ENCODE measurements at regions not wholly inside any gene's neighbourhood (a gene's known extent, or its start where the extent isn't known, plus 50 kb on each side); places are given as distances from the start of the nearest gene placed in this dataset.

DNA sequence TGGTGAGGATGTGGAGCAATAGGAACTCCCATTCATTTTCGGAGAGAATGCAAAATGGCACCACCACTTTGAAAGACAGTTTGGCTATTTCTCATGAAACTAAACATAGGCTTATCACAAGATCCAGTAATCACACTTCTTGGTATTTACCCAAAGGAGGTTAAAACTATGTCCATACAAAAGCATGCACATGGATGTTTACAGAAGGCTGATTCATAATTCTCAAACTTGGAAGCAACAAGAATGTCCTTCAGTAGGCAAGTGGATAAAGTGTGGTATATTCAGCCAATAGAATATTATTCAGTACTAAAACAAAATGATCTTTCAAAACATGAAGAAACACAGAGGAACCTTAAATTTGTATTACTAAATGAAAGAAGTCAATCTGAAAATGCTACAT, 440.6 kb downstream of the FBXO15 start:
- H3K27ac ChIP-seq = no peak overlapping the region
- H3K36me3 ChIP-seq = no peaks in the 10 kb centered on the region
- no peak for DNase-seq
- TF ChIP-seq, protein P1, sequence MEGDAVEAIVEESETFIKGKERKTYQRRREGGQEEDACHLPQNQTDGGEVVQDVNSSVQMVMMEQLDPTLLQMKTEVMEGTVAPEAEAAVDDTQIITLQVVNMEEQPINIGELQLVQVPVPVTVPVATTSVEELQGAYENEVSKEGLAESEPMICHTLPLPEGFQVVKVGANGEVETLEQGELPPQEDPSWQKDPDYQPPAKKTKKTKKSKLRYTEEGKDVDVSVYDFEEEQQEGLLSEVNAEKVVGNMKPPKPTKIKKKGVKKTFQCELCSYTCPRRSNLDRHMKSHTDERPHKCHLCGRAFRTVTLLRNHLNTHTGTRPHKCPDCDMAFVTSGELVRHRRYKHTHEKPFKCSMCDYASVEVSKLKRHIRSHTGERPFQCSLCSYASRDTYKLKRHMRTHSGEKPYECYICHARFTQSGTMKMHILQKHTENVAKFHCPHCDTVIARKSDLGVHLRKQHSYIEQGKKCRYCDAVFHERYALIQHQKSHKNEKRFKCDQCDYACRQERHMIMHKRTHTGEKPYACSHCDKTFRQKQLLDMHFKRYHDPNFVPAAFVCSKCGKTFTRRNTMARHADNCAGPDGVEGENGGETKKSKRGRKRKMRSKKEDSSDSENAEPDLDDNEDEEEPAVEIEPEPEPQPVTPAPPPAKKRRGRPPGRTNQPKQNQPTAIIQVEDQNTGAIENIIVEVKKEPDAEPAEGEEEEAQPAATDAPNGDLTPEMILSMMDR (IDR thresholded peaks at IDR 0.05) = no peak
- H3K27me3 ChIP-seq (ENCODE audit: low read depth) = no peaks in the 10 kb centered on the region
- H3K4me3 ChIP-seq = no peak overlapping the region
- intact Hi-C loops (cut with DNase I) = no loop called here
- no peaks in the 10 kb centered on the region for H3K4me1 ChIP-seq
- no peak for ATAC-seq
- H3K9me3 ChIP-seq = no peaks in the 10 kb centered on the region

DNA sequence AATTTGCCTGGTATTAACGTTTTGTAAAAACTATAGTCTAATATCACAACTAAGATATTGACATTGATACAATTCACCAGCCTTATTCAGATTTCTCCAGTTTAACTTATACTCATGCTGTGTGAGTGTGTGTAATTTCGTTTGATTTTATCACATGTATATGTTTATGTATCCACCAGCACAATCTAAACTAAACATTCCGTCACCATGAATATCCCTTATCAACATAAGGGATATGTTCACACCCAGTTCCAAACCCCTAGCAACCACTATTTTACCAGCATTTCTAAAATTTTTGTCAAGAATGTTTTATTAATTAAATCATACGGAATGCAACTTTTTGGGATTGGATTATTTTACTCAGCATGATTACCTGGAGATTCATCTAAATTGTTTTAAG, 450.3 kb downstream of the FBXO15 start:
- no peak overlapping the region for H3K4me3 ChIP-seq
- H3K4me1 ChIP-seq = no peaks in the 10 kb centered on the region
- ATAC-seq = no peak
- no peak overlapping the region for H3K27ac ChIP-seq
- TF ChIP-seq, protein P1 (IDR thresholded peaks at IDR 0.05) = no peak
- H3K9me3 ChIP-seq = no peaks in the 10 kb centered on the region
- no peak for DNase-seq
- intact Hi-C loops (cut with DNase I) = no loop called here
- no peaks in the 10 kb centered on the region for H3K27me3 ChIP-seq (ENCODE audit: low read depth)
- H3K36me3 ChIP-seq = no peaks in the 10 kb centered on the region

GRCh38 chr18:73696698-73697097, 450.9 kb downstream of the FBXO15 start:
- TF ChIP-seq, protein P1 (IDR thresholded peaks at IDR 0.05) = no peak
- no peaks in the 10 kb centered on the region for H3K4me1 ChIP-seq
- no peaks in the 10 kb centered on the region for H3K36me3 ChIP-seq
- ATAC-seq = no peak
- intact Hi-C loops (cut with DNase I) = no loop called here
- H3K4me3 ChIP-seq = no peak overlapping the region
- no peak overlapping the region for H3K27ac ChIP-seq
- H3K9me3 ChIP-seq = no peaks in the 10 kb centered on the region
- no peaks in the 10 kb centered on the region for H3K27me3 ChIP-seq (ENCODE audit: low read depth)
- no peak for DNase-seq

DNA sequence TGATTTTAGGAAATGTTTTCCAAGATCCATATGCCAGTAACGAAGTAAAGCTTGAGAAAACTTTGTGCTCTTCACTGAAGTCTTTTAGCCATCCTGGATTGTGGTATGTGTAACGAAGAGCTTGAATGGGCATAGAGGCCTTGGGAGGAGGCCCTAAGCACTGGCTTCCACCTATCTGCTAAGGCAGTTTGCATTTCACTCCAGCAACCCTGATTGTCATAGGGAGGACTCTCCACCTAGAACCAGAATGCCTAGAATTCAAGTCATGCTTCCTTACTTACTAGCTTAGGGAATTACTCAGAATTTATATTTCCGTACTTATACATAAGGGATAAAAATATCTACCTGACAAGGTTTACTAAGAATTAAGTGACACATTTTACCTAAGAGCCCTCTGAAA, 451.5 kb downstream of the FBXO15 start:
- Histone ChIP-seq H3K27me3 (ENCODE audit: low read depth) (no peaks in the 10 kb centered on the region), H3K27ac (no peak overlapping the region), H3K4me1 (no peaks in the 10 kb centered on the region), H3K36me3 (no peaks in the 10 kb centered on the region), H3K4me3 (no peak overlapping the region), H3K9me3 (no peaks in the 10 kb centered on the region)
- intact Hi-C loops (cut with DNase I) = no loop called here
- no peak for ATAC-seq
- DNase-seq = no peak
- TF ChIP-seq, protein P1 (IDR thresholded peaks at IDR 0.05) = no peak

- intact Hi-C loops (cut with DNase I) = no loop called here
- no peak overlapping the region for H3K4me3 ChIP-seq
- no peak overlapping the region for H3K27ac ChIP-seq
- no peak for ATAC-seq
- TF ChIP-seq, protein P1 (IDR thresholded peaks at IDR 0.05) = no peak
- H3K27me3 ChIP-seq (ENCODE audit: low read depth) = no peaks in the 10 kb centered on the region
- no peaks in the 10 kb centered on the region for H3K36me3 ChIP-seq
- H3K9me3 ChIP-seq = no peaks in the 10 kb centered on the region
- no peak for DNase-seq
- H3K4me1 ChIP-seq = no peaks in the 10 kb centered on the region
Measured at GRCh38 chr18:73693091-73693490, 454.5 kb downstream of the FBXO15 start.

GRCh38 chr18:73691624-73692023, 456.0 kb downstream of the FBXO15 start:
- Histone ChIP-seq H3K27me3 (ENCODE audit: low read depth) (no peaks in the 10 kb centered on the region), H3K4me3 (no peak overlapping the region), H3K27ac (peak overlapping the region; percentile 14), H3K9me3 (no peaks in the 10 kb centered on the region), H3K4me1 (no peaks in the 10 kb centered on the region), H3K36me3 (no peaks in the 10 kb centered on the region)
- peak in 1 of 2 donors; percentile 22 for ATAC-seq
- TF ChIP-seq, protein P1 (IDR thresholded peaks at IDR 0.05) = no peak
- intact Hi-C loops (cut with DNase I) = no loop called here
- DNase-seq = no peak
